T-cell (primary cell): ENCODE measurements at regions not wholly inside any gene's neighbourhood (a gene's known extent, or its start where the extent isn't known, plus 50 kb on each side); places are given as distances from the start of the nearest gene placed in this dataset.

Experiments used
- ATAC-seq, 4 experiments: fragments of 200-7000 bp in 3 of 4; fragments of 150-1000 bp in 1 of 4; cut with Tn5 transposase; replicated peaks in 1 of 4; 1 replicate in 3 of 4; 2 replicates in 1 of 4; pipeline ENCODE4 v1.10.0; 2021; ENCODE audit warnings: moderate library complexity in 3 of 4, mild to moderate bottlenecking in 2 of 4, moderate number of reproducible peaks in 1 of 4
- CTCF ChIA-PET, 2 donors: fragments of 300-600 bp; sonication (Branson Sonifier 250); formaldehyde crosslinking; loops; one replicate each; lab custom pipeline; 2022; ENCODE audit warnings: antibody characterized with exemption in 2 of 2; lab: Charles Lee
- POLR2A ChIA-PET, 2 donors: fragments of 300-600 bp; sonication (Branson Sonifier 250); formaldehyde crosslinking; loops; one replicate each; lab custom pipeline; 2022; ENCODE audit warnings: antibody characterized with exemption in 2 of 2; lab: Charles Lee
- DNase-seq, 35 experiments: peaks; one replicate each; pipeline versions ENCODE4 v3.0.0 to v3.0.0-alpha.2; 2013 to 2023
- H3K27ac ChIP-seq: one replicate; pipeline ENCODE4 v1.5.1; 2013; ENCODE audit warnings: low read length
- H3K27me3 ChIP-seq, 2 experiments: replicated peaks in 1 of 2; 1 replicate in 1 of 2; 2 replicates in 1 of 2; pipeline versions ENCODE4 v1.6.1 to v1.7.0; 2013; ENCODE audit warnings: low read length in 1 of 2, mixed read lengths in 1 of 2; ENCODE audit not compliant: control insufficient read depth in 2 of 2, insufficient read depth in 2 of 2; ENCODE audit errors: extremely low read depth in 1 of 2
- H3K36me3 ChIP-seq, 2 donors: 1 replicate in 1 of 2; 2 replicates in 1 of 2; pipeline versions ENCODE4 v1.6.1 to v1.7.0; 2013; ENCODE audit warnings: low read length in 1 of 2; ENCODE audit not compliant: control insufficient read depth in 2 of 2, insufficient read depth in 1 of 2; ENCODE audit errors: extremely low read depth in 1 of 2
- H3K4me1 ChIP-seq, 2 experiments: 1 replicate in 1 of 2; 2 replicates in 1 of 2; pipeline versions ENCODE4 v1.6.1 to v1.7.0; 2013; ENCODE audit warnings: low read length in 2 of 2, mixed read lengths in 1 of 2; ENCODE audit not compliant: insufficient read depth in 2 of 2, control insufficient read depth in 1 of 2; ENCODE audit errors: extremely low read depth in 1 of 2
- H3K4me3 ChIP-seq, 2 donors: 1 replicate in 1 of 2; 2 replicates in 1 of 2; pipeline versions ENCODE4 v1.5.1 to v1.7.0; 2013; ENCODE audit warnings: mild to moderate bottlenecking in 2 of 2, low read length in 1 of 2, moderate library complexity in 1 of 2; ENCODE audit not compliant: control insufficient read depth in 1 of 2; ENCODE audit errors: extremely low read depth in 1 of 2
- H3K9me3 ChIP-seq: 2 replicates; pipeline ENCODE4 v1.7.0; 2013
- H3K27ac Mint-ChIP-seq, 2 donors: one replicate each; pipeline ENCODE4 v1.8.0; 2020 to 2021; ENCODE audit warnings: mild to moderate bottlenecking in 2 of 2, mixed read lengths in 2 of 2
- H3K27me3 Mint-ChIP-seq, 2 donors: one replicate each; pipeline ENCODE4 v1.8.0; 2021 to 2022; ENCODE audit warnings: mixed read lengths in 2 of 2
- H3K36me3 Mint-ChIP-seq: one replicate; pipeline ENCODE4 v1.8.0; 2021; ENCODE audit warnings: mixed read lengths
- H3K4me1 Mint-ChIP-seq, 3 donors: one replicate each; pipeline ENCODE4 v1.8.0; 2020 to 2022; ENCODE audit warnings: mixed read lengths in 3 of 3, mild to moderate bottlenecking in 1 of 3
- H3K4me3 Mint-ChIP-seq, 3 donors: one replicate each; pipeline ENCODE4 v1.8.0; 2020 to 2022; ENCODE audit warnings: mild to moderate bottlenecking in 3 of 3, mixed read lengths in 3 of 3, moderate library complexity in 3 of 3
- H3K9me3 Mint-ChIP-seq, 3 donors: one replicate each; pipeline ENCODE4 v1.8.0; 2020 to 2022; ENCODE audit warnings: mixed read lengths in 3 of 3
- WGBS: methylation state at CpG from one replicate; pipeline ENCODE4 v1.1.5; 2013; ENCODE audit warnings: missing lambda C conversion rate; ENCODE audit not compliant: insufficient coverage; 5-methylcytosine and 5-hydroxymethylcytosine counted together

DNA sequence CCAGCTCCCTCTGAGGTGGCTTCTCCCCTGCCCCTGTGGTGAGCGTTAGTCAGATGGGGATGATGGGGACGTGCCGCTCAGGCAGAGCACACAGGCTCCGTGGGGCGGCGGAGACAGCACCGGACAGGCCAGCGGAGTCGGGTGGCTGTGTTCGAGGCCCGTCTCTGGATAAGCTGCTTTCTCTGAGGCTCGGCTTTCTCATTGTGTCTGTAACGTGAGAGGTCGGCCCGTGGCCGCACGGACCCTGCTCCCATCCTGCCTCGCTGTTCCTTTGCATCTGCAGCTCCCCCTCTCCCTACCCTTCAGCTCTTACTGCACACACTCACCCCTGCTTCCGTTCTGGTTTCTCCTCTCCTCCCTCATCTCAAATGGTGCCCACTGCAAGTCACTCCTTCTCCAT, 62.5 kb downstream of the FAM43A start:
- ATAC-seq (no peak), DNase-seq (no peak)
- H3K4me3 Mint-ChIP-seq: no peak overlapping the region
- no peaks in the 10 kb centered on the region for H3K36me3 ChIP-seq
- no peaks in the 10 kb centered on the region for H3K9me3 Mint-ChIP-seq
- no peaks in the 10 kb centered on the region for H3K9me3 ChIP-seq
- H3K4me3 ChIP-seq: no peak overlapping the region
- peaks cover 0 to 14% of the 10 kb centered on the region in 2 experiments for H3K27me3 ChIP-seq
- ChIA-PET POLR2A (no interaction called here), CTCF (no interaction called here)
- no peak overlapping the region for H3K27ac ChIP-seq
- no peaks in the 10 kb centered on the region for H3K4me1 Mint-ChIP-seq
- no peak overlapping the region for H3K27ac Mint-ChIP-seq
- H3K36me3 Mint-ChIP-seq: no peaks in the 10 kb centered on the region
- H3K27me3 Mint-ChIP-seq: no peaks in the 10 kb centered on the region
- H3K4me1 ChIP-seq: no peaks in the 10 kb centered on the region
- WGBS: 94% methylated on average over 19 of the region's 19 CpGs

DNA sequence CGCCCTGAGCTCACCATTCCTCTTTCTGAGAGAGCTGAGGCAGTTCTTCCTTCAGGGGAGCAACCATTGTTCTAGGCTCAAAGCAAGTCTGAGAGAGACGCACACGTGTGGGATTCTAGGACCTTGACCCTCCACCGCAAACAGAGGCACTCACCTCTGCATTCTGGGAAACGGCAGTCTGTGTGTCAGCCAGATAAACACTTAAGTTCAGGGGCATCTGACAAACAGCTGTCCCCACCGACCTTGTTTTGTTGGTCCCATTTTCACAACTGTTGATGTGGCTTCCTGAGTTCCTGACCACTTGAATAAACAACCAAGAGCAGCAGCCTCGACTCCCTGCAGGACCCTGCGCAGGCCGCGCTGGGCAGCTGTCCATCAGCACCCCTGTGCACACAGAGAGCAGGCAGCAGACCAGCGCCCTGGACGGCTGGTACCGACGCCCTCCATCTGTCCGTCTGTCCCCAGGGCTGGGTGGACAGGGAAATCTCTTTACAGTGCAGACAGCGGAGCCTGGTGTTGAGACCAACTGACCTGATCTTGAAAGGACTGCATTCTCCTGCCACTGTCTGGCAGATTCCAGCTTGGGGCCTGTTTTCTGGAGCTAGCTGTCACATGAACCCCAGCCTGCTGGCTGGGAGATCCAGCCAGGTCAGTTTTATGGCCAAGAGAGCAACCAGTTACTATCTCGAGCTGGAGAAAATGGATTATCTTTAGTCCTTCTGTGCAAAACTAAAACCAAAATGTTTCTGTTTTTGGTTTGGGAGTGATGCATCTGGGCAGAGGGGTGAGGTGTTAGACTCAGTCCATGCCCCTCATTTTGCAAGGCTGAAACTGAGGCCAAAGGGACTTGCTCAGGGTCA, 64.2 kb downstream of the FAM43A start:
- no peak overlapping the region for H3K4me3 Mint-ChIP-seq
- no peaks in the 10 kb centered on the region for H3K4me1 Mint-ChIP-seq
- H3K27ac Mint-ChIP-seq: no peak overlapping the region
- H3K27me3 Mint-ChIP-seq: no peaks in the 10 kb centered on the region
- ChIA-PET POLR2A (no interaction called here), CTCF (interaction anchor here in 1 of 2 donors (0.7 kb wide), 1 partner anchor 506 kb away, joined by 4 read pairs; no protein-coding TSS in a partner anchor)
- no peak for ATAC-seq
- Histone ChIP-seq H3K27ac (no peak overlapping the region), H3K36me3 (no peaks in the 10 kb centered on the region), H3K9me3 (no peaks in the 10 kb centered on the region), H3K27me3 (peaks cover 0 to 18% of the 10 kb centered on the region in 2 experiments), H3K4me1 (no peaks in the 10 kb centered on the region), H3K4me3 (no peak overlapping the region)
- no peaks in the 10 kb centered on the region for H3K9me3 Mint-ChIP-seq
- H3K36me3 Mint-ChIP-seq: no peaks in the 10 kb centered on the region
- 82% methylated on average over 17 of the region's 17 CpGs for WGBS
- no peak for DNase-seq

DNA sequence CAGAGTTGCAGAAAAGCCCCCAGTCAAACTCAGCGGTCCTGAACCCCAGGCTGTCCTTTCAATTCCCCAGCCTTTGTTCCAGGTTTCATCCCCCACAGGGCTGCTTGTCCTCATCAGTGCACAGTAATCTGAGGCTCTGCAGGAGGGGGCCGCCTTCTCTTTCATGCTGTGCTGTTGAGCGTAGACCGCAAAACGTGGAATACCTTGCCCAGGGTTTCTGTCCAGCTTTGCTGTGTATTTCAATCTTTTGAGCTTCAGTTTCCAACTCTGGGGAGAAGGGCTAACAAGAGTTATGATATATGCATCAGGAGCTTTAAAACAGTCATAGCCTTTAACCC, 64.8 kb downstream of the FAM43A start:
- ChIA-PET CTCF (interaction anchor here in 1 of 2 donors (0.7 kb wide), 1 partner anchor 506 kb away, joined by 4 read pairs; no protein-coding TSS in a partner anchor), POLR2A (interaction anchor here in 1 of 2 donors (0.6 kb wide), 1 partner anchor 50 kb away, joined by 5 read pairs; no protein-coding TSS in a partner anchor)
- no peaks in the 10 kb centered on the region for H3K36me3 Mint-ChIP-seq
- Histone ChIP-seq H3K36me3 (no peaks in the 10 kb centered on the region), H3K27me3 (peaks cover 0 to 18% of the 10 kb centered on the region in 2 experiments), H3K4me1 (no peaks in the 10 kb centered on the region), H3K9me3 (no peaks in the 10 kb centered on the region), H3K27ac (no peak overlapping the region), H3K4me3 (no peak overlapping the region)
- DNase-seq (no peak), ATAC-seq (no peak)
- H3K4me1 Mint-ChIP-seq: no peaks in the 10 kb centered on the region
- no peaks in the 10 kb centered on the region for H3K9me3 Mint-ChIP-seq
- H3K4me3 Mint-ChIP-seq: no peak overlapping the region
- H3K27me3 Mint-ChIP-seq: no peaks in the 10 kb centered on the region
- H3K27ac Mint-ChIP-seq: no peak overlapping the region
- 89% methylated on average over 5 of the region's 5 CpGs for WGBS

DNA sequence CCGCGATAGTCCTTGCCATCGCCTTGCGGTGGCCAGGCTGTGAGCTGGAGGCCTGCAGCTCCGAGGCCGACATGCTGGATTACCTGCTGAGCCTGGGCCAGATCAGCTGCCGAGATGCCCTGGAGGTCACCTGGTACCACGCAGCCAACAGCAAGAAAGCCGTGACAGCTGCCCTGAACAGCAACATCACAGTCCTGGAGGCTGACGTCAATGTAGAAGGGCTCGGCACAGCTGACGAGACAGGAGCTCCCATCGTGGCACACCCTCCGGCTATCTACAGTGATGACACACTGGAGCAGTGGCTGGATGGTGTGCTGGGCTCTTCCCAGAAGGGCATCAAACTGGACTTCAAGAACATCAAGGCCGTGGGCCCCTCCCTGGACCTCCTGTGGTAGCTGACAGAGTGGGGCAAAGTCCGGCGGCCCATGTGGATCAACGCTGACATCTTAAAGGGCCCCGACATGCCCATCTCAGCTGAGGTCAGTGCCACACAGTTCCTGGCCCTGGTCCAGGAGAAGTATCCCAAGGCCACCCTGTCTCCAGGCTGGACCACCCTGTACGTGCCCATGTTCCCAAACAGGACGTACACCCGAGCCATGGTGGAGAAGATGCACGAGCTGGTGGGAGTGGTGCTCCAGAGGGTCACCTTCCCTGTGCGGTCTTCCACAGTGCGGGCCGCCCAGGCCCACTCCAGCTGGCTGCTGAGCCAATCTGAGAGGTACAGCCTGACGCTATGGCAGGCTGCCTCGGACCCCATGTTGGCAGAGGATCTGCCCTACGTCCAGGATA, 70.2 kb downstream of the FAM43A start:
- H3K4me3 ChIP-seq: no peak overlapping the region
- Mint-ChIP-seq H3K36me3 (no peaks in the 10 kb centered on the region), H3K27ac (no peak overlapping the region), H3K4me1 (no peaks in the 10 kb centered on the region), H3K9me3 (no peaks in the 10 kb centered on the region), H3K27me3 (peaks cover 3 to 17% of the 10 kb centered on the region in 2 donors), H3K4me3 (no peak overlapping the region)
- no peaks in the 10 kb centered on the region for H3K36me3 ChIP-seq
- ATAC-seq (no peak), DNase-seq (no peak)
- H3K27me3 ChIP-seq: peaks cover 0 to 18% of the 10 kb centered on the region in 2 experiments
- POLR2A ChIA-PET: no interaction called here
- no peaks in the 10 kb centered on the region for H3K9me3 ChIP-seq
- CTCF ChIA-PET: no interaction called here
- H3K27ac ChIP-seq: no peak overlapping the region
- H3K4me1 ChIP-seq: no peaks in the 10 kb centered on the region
- WGBS: 89% methylated on average over 29 of the region's 29 CpGs

DNA sequence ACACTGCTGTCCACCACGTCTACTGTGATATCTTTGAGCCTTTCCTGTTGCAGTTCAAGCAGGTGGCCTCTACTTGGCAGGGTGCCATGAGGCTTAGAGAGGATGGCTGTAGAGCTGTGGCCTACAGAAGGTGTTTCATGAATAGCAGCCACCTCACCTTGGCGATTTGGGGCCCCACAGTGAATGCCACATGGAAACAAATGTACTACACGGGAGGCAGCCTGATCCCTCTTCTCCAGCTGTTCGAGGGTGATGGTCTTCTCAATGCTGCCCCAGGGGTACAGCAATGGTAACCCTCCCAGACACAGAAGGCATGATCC, 70.7 kb downstream of the FAM43A start:
- Mint-ChIP-seq H3K4me3 (no peak overlapping the region), H3K4me1 (no peaks in the 10 kb centered on the region), H3K27ac (no peak overlapping the region), H3K9me3 (no peaks in the 10 kb centered on the region), H3K36me3 (no peaks in the 10 kb centered on the region), H3K27me3 (peaks cover 8 to 22% of the 10 kb centered on the region in 2 donors)
- POLR2A ChIA-PET: no interaction called here
- ATAC-seq (no peak), DNase-seq (no peak)
- 77% methylated on average over 3 of the region's 4 CpGs for WGBS
- Histone ChIP-seq H3K27me3 (peaks cover 0 to 21% of the 10 kb centered on the region in 2 experiments), H3K9me3 (no peaks in the 10 kb centered on the region), H3K36me3 (no peaks in the 10 kb centered on the region), H3K27ac (no peak overlapping the region), H3K4me1 (no peaks in the 10 kb centered on the region), H3K4me3 (no peak overlapping the region)
- CTCF ChIA-PET: no interaction called here

DNA sequence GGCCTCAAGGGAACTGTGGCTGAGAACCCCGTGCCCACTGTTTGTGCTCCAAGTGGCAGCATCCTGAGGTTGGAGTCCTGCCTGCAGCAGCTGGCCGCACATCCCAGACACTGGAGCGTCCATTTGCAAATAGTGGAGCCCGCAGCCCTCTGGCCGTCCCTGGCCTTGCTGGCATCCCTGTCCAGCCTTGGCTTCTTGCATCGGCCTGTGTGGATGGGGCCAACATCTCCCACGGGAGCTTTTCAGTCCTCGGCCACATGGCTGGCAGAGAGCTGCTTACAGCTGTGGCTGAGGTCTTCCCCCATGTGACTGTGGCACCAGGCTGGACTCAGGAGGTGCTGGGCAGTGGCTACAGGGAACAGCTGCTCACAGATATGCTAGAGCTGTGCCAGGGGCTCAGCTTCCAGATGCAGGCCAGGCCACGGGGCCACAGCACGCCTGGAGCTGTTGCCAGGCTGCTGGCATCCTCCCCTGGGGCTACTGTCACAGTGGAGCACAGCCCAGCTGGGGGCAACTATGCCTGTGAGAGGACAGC, 71.2 kb downstream of the FAM43A start:
- H3K36me3 ChIP-seq: no peaks in the 10 kb centered on the region
- H3K4me3 ChIP-seq: no peak overlapping the region
- H3K36me3 Mint-ChIP-seq: no peaks in the 10 kb centered on the region
- H3K27ac Mint-ChIP-seq: no peak overlapping the region
- ChIA-PET CTCF (no interaction called here), POLR2A (no interaction called here)
- H3K9me3 ChIP-seq: no peaks in the 10 kb centered on the region
- H3K4me1 ChIP-seq: no peaks in the 10 kb centered on the region
- H3K4me1 Mint-ChIP-seq: no peaks in the 10 kb centered on the region
- no peak overlapping the region for H3K27ac ChIP-seq
- 85% methylated on average over 10 of the region's 10 CpGs for WGBS
- no peaks in the 10 kb centered on the region for H3K9me3 Mint-ChIP-seq
- DNase-seq (no peak), ATAC-seq (no peak)
- H3K4me3 Mint-ChIP-seq: no peak overlapping the region
- peaks cover 12 to 24% of the 10 kb centered on the region in 2 donors for H3K27me3 Mint-ChIP-seq
- peaks cover 0 to 25% of the 10 kb centered on the region in 2 experiments for H3K27me3 ChIP-seq
